ENCODE measurements at regions not wholly inside any gene's neighbourhood (a gene's known extent, or its start where the extent isn't known, plus 50 kb on each side); places are given as distances from the start of the nearest gene placed in this dataset.
"Not testable (repeated sequence)": the region's sequence is repeated elsewhere in the genome, so short reads cannot be mapped to it uniquely, and the experiment has no call there.

DNA sequence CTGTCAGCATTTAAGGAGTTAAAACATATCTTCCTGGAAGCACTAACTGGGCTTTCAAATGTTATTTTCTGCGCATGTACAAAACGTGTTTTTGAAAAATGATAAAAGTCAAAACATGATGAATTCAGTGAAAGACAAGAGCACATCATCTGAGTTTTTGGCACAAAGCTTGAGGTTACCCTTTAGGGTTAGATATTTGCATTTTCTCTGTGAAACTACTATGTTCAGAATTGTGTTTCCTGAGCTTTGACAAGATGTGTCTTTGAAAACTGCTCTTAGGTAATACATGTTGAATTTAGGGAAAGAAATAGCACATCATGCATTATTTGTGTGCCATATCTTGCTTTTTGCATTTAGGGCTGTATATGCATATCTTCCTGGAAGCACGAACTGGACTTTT, 79.0 kb downstream of the ASCL4 start:
- no peak overlapping the region for H3K4me3 ChIP-seq (ENCODE audit: low read depth in 1 of 2, low read length in 1 of 2)

GRCh38 chr12:107855471-107855870, 81.0 kb downstream of the ASCL4 start:
- no peaks in the 10 kb centered on the region for H3K36me3 ChIP-seq
- H3K9me3 ChIP-seq = no peaks in the 10 kb centered on the region
- H3K27me3 ChIP-seq = peaks cover 69% of the 10 kb centered on the region
- no peak for TF ChIP-seq CTCF (IDR thresholded peaks at IDR 0.05)
- H3K4me1 ChIP-seq (ENCODE audit: control insufficient read depth in 1 of 2, insufficient read depth in 1 of 2, low read depth in 1 of 2, low read length in 1 of 2) = no peaks in the 10 kb centered on the region
- H3K4me3 ChIP-seq (ENCODE audit: low read depth in 1 of 2, low read length in 1 of 2) = no peak overlapping the region
- H3K27ac ChIP-seq = no peak overlapping the region

More for the DNA sequence above, 79.0 kb downstream of the ASCL4 start:
- H3K36me3 ChIP-seq = no peaks in the 10 kb centered on the region
- H3K4me1 ChIP-seq (ENCODE audit: control insufficient read depth in 1 of 2, insufficient read depth in 1 of 2, low read depth in 1 of 2, low read length in 1 of 2) = no peaks in the 10 kb centered on the region
- H3K27me3 ChIP-seq = peaks cover 64% of the 10 kb centered on the region
- no peaks in the 10 kb centered on the region for H3K9me3 ChIP-seq
- no peak for TF ChIP-seq CTCF (IDR thresholded peaks at IDR 0.05)
- H3K27ac ChIP-seq = no peak overlapping the region

DNA sequence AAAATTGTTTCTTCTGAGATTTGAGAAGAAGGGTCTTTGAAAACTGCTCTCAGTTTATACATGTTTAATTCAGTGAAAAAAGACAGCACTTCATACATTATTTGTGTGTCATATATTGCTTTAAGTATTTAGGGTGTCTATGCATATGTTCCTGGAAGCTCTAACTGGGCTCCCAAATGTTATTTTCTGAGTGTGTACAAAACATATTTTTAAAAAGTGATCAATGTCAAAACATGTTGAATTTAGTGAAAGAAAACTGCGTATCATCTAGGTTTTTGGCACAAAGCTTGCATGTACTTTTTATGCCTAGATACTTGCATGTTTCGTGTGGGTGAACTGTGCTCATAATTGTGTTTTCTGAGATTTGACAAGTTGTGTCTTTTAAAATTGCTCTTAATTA, 81.6 kb downstream of the ASCL4 start:
- no peaks in the 10 kb centered on the region for H3K4me1 ChIP-seq (ENCODE audit: control insufficient read depth in 1 of 2, insufficient read depth in 1 of 2, low read depth in 1 of 2, low read length in 1 of 2)
- TF ChIP-seq CTCF (IDR thresholded peaks at IDR 0.05) = no peak
- H3K27ac ChIP-seq = no peak overlapping the region
- H3K4me3 ChIP-seq (ENCODE audit: low read depth in 1 of 2, low read length in 1 of 2) = no peak overlapping the region
- H3K36me3 ChIP-seq = no peaks in the 10 kb centered on the region
- H3K9me3 ChIP-seq = no peaks in the 10 kb centered on the region
- peaks cover 75% of the 10 kb centered on the region for H3K27me3 ChIP-seq

DNA sequence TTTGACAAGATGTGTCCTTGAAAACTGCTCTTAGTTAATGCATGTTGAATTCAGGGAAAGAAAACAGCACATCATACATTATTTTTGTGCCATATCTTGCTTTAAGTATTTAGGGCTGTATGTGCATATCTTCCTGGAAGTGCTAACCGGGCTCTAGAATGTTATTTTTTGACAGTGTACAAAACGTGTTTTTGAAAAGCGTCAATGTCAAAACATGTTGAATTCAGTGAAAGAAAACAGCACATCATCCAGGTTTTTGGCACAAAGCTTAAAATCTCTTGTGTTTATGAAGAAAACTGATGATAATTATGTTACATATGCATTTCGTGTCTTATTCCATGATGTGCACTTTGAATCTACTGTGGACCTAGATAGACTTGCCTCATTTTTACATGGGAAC, 82.7 kb downstream of the ASCL4 start:
- H3K4me1 ChIP-seq (ENCODE audit: control insufficient read depth in 1 of 2, insufficient read depth in 1 of 2, low read depth in 1 of 2, low read length in 1 of 2) = no peaks in the 10 kb centered on the region
- peaks cover 85% of the 10 kb centered on the region for H3K27me3 ChIP-seq
- TF ChIP-seq CTCF (IDR thresholded peaks at IDR 0.05) = no peak
- no peak overlapping the region for H3K27ac ChIP-seq
- no peak overlapping the region for H3K4me3 ChIP-seq (ENCODE audit: low read depth in 1 of 2, low read length in 1 of 2)
- no peaks in the 10 kb centered on the region for H3K36me3 ChIP-seq
- H3K9me3 ChIP-seq = no peaks in the 10 kb centered on the region

DNA sequence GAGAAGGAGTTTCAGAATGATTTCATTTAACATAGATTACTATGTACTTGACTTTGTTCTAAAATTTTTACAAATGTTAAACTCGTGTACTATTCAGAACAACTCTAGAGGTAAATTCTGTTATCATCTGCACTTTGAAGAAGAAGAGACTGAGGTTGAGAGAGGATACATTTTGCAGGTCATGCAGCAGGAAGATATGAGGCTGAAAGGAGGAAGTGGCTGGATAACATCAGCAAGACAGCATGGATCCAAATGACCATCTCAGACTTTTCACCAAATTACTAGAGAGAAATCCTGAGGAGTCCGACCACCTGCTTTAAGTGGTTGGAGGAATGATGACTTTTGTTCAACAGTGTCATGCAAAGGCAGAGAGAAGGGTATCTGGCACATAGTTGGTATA, 84.9 kb downstream of the ASCL4 start:
- H3K36me3 ChIP-seq = no peaks in the 10 kb centered on the region
- no peaks in the 10 kb centered on the region for H3K9me3 ChIP-seq
- H3K4me3 ChIP-seq (ENCODE audit: low read depth in 1 of 2, low read length in 1 of 2) = no peak overlapping the region
- H3K27me3 ChIP-seq = peaks cover 81% of the 10 kb centered on the region
- no peak overlapping the region for H3K27ac ChIP-seq
- no peaks in the 10 kb centered on the region for H3K4me1 ChIP-seq (ENCODE audit: control insufficient read depth in 1 of 2, insufficient read depth in 1 of 2, low read depth in 1 of 2, low read length in 1 of 2)
- no peak for TF ChIP-seq CTCF (IDR thresholded peaks at IDR 0.05)

- TF ChIP-seq CTCF (IDR thresholded peaks at IDR 0.05) = no peak
- H3K27me3 ChIP-seq = peaks cover 82% of the 10 kb centered on the region
- H3K4me1 ChIP-seq (ENCODE audit: control insufficient read depth in 1 of 2, insufficient read depth in 1 of 2, low read depth in 1 of 2, low read length in 1 of 2) = no peaks in the 10 kb centered on the region
- no peak overlapping the region for H3K27ac ChIP-seq
- no peak overlapping the region for H3K4me3 ChIP-seq (ENCODE audit: low read depth in 1 of 2, low read length in 1 of 2)
- no peaks in the 10 kb centered on the region for H3K36me3 ChIP-seq
- no peaks in the 10 kb centered on the region for H3K9me3 ChIP-seq
Measured at GRCh38 chr12:107864235-107864634, 89.7 kb downstream of the ASCL4 start.

DNA sequence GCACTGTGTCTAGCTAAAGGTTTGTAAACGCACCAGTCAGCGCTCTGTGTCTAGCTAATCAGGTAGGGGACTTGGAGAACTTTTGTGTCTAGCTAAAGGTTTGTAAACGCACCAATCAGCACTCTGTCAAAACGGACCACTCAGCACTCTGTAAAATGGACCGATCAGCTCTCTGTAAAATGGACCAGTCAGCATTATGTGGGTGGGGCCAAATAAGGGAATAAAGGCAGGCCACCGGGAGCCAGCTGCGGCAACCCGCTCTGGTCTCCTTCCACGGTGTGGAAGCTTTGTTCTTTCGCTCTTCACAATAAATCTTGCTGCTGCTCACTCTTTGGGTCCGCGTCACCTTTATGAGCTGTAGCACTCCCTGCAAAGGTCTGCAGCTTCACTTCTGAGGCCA, 90.2 kb downstream of the ASCL4 start:
- H3K27me3 ChIP-seq = peaks cover 82% of the 10 kb centered on the region
- H3K9me3 ChIP-seq; H3K4me3 ChIP-seq (ENCODE audit: low read depth in 1 of 2, low read length in 1 of 2); H3K27ac ChIP-seq; H3K4me1 ChIP-seq (ENCODE audit: control insufficient read depth in 1 of 2, insufficient read depth in 1 of 2, low read depth in 1 of 2, low read length in 1 of 2); H3K36me3 ChIP-seq: not testable (repeated sequence)
